GM10266 (cell line): ENCODE measurements at regions not wholly inside any gene's neighbourhood (a gene's known extent, or its start where the extent isn't known, plus 50 kb on each side); places are given as distances from the start of the nearest gene placed in this dataset.

Experiments used
- DNase-seq: peaks from one replicate; pipeline ENCODE4 v3.0.0; 2012; ENCODE audit errors: extremely low spot score
- CTCF ChIP-seq: IDR thresholded peaks from 2 replicates; pipeline ENCODE4 v1.5.1; 2012; ENCODE audit warnings: mild to moderate bottlenecking, low read depth; ENCODE audit not compliant: control insufficient read depth, insufficient read depth; ENCODE audit errors: missing control alignments

GRCh38 chr3:26521261-26521660 lies 101.3 kb upstream of the LRRC3B start:
- DNase-seq = no peak
- no peak for TF ChIP-seq CTCF

GRCh38 chr3:26522919-26523318 lies 99.7 kb upstream of the LRRC3B start:
- no peak for TF ChIP-seq CTCF
- no peak for DNase-seq

- no peak for TF ChIP-seq CTCF
- DNase-seq = no peak
These were observed 97.6 kb upstream of the LRRC3B start for GRCh38 chr3:26525013-26525412.

- TF ChIP-seq CTCF = no peak
- no peak for DNase-seq
These were observed 87.4 kb upstream of the LRRC3B start for GRCh38 chr3:26535151-26535550.

- no peak for DNase-seq
- no peak for TF ChIP-seq CTCF
These were observed 85.6 kb upstream of the LRRC3B start for GRCh38 chr3:26536955-26537354.

- no peak for DNase-seq
- no peak for TF ChIP-seq CTCF
These were observed 72.2 kb upstream of the LRRC3B start for GRCh38 chr3:26550413-26550812.

- TF ChIP-seq CTCF = no peak
- DNase-seq = no peak
These were observed 65.9 kb upstream of the LRRC3B start for GRCh38 chr3:26556637-26557036.
